ENCODE measurements at regions not wholly inside any gene's neighbourhood (a gene's known extent, or its start where the extent isn't known, plus 50 kb on each side); places are given as distances from the start of the nearest gene placed in this dataset.
A peak's percentile ranks its signal among the peaks of the same experiment; 100 is the strongest.

- TF ChIP-seq ZNF70 (CRISPR knock-in tag; IDR thresholded peaks at IDR 0.05) (no peak), CSRNP3 (CRISPR knock-in tag; IDR thresholded peaks at IDR 0.05) (no peak), TOX (CRISPR knock-in tag; IDR thresholded peaks at IDR 0.05; ENCODE audit: borderline replicate concordance) (no peak), BACH2 (CRISPR knock-in tag; IDR thresholded peaks at IDR 0.05; ENCODE audit: borderline replicate concordance) (no peak), ZFP3 (CRISPR knock-in tag; IDR thresholded peaks at IDR 0.05) (no peak), ZC3H10 (CRISPR knock-in tag; IDR thresholded peaks at IDR 0.05) (no peak), ESRRG (CRISPR knock-in tag; IDR thresholded peaks at IDR 0.05) (no peak), GLIS3 (CRISPR knock-in tag; IDR thresholded peaks at IDR 0.05) (no peak), CSDC2 (CRISPR knock-in tag; IDR thresholded peaks at IDR 0.05) (no peak), TCF4 (CRISPR knock-in tag; IDR thresholded peaks at IDR 0.05; ENCODE audit: borderline replicate concordance) (no peak), RARB (CRISPR knock-in tag; IDR thresholded peaks at IDR 0.05) (no peak), OSR1 (CRISPR knock-in tag; IDR thresholded peaks at IDR 0.05) (no peak)
- TF ChIP-seq, protein P1, sequence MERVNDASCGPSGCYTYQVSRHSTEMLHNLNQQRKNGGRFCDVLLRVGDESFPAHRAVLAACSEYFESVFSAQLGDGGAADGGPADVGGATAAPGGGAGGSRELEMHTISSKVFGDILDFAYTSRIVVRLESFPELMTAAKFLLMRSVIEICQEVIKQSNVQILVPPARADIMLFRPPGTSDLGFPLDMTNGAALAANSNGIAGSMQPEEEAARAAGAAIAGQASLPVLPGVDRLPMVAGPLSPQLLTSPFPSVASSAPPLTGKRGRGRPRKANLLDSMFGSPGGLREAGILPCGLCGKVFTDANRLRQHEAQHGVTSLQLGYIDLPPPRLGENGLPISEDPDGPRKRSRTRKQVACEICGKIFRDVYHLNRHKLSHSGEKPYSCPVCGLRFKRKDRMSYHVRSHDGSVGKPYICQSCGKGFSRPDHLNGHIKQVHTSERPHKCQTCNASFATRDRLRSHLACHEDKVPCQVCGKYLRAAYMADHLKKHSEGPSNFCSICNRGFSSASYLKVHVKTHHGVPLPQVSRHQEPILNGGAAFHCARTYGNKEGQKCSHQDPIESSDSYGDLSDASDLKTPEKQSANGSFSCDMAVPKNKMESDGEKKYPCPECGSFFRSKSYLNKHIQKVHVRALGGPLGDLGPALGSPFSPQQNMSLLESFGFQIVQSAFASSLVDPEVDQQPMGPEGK (CRISPR knock-in tag; IDR thresholded peaks at IDR 0.05; ENCODE audit: borderline replicate concordance): no peak
- TF ChIP-seq, protein P2, sequence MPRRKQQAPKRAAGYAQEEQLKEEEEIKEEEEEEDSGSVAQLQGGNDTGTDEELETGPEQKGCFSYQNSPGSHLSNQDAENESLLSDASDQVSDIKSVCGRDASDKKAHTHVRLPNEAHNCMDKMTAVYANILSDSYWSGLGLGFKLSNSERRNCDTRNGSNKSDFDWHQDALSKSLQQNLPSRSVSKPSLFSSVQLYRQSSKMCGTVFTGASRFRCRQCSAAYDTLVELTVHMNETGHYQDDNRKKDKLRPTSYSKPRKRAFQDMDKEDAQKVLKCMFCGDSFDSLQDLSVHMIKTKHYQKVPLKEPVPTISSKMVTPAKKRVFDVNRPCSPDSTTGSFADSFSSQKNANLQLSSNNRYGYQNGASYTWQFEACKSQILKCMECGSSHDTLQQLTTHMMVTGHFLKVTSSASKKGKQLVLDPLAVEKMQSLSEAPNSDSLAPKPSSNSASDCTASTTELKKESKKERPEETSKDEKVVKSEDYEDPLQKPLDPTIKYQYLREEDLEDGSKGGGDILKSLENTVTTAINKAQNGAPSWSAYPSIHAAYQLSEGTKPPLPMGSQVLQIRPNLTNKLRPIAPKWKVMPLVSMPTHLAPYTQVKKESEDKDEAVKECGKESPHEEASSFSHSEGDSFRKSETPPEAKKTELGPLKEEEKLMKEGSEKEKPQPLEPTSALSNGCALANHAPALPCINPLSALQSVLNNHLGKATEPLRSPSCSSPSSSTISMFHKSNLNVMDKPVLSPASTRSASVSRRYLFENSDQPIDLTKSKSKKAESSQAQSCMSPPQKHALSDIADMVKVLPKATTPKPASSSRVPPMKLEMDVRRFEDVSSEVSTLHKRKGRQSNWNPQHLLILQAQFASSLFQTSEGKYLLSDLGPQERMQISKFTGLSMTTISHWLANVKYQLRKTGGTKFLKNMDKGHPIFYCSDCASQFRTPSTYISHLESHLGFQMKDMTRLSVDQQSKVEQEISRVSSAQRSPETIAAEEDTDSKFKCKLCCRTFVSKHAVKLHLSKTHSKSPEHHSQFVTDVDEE (CRISPR knock-in tag; IDR thresholded peaks at IDR 0.05): no peak
- no peak for ATAC-seq
Measured at GRCh38 chr22:48555606-48556005, 1272.1 kb downstream of the BRD1 start.

- TF ChIP-seq ZNF70 (CRISPR knock-in tag; IDR thresholded peaks at IDR 0.05) (no peak), POU6F1 (CRISPR knock-in tag; IDR thresholded peaks at IDR 0.05; ENCODE audit: borderline replicate concordance, low read depth) (no peak), ZNF8 (CRISPR knock-in tag; IDR thresholded peaks at IDR 0.05) (no peak), RARB (CRISPR knock-in tag; IDR thresholded peaks at IDR 0.05) (no peak), ZNF565 (CRISPR knock-in tag; conservative IDR thresholded peaks at IDR 0.05; ENCODE audit: low read depth) (no peak)
- ATAC-seq: peak; percentile 58; the same call in 2 of the 3 replicates
Measured at GRCh38 chr22:48554893-48555572, 1272.6 kb downstream of the BRD1 start.

DNA sequence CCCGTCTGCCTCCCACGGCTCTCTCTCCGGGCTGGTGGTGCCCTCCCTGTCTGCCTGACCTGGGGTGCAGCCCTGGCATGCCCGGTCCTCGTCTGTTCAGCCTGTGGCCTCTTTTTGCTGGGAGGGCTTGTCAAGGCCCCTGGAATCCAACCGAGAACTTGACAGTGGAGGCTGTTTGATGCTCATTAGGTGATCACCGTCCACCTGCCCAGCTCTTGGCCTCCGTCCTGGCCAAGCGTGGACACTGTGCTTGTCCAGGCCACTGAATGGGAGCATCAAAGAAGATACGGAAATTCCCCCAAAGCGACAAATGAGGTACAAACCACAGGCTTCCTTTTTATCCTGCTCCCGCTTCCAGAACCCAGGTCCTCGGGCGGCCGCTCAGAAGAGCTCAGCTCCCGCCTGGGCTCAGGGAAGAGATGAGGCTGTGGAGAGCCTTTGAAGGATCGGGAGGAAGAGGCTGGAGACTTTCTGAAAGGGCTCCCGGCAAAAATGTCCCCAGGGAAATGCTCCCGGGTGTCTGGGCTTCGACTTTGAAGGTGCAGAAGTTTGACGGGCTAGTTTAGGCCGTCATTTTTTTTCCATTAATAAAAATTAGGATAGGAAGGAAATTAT is 1273.9 kb downstream of the BRD1 start:
- TF ChIP-seq ZC3H10 (CRISPR knock-in tag; IDR thresholded peaks at IDR 0.05) (no peak), ESRRG (CRISPR knock-in tag; IDR thresholded peaks at IDR 0.05) (no peak), ZNF8 (CRISPR knock-in tag; IDR thresholded peaks at IDR 0.05) (no peak)
- TF ChIP-seq, protein P2 (CRISPR knock-in tag; IDR thresholded peaks at IDR 0.05): no peak
- ATAC-seq: no peak

All from SK-N-SH treated with all-trans-retinoic acid at 6 μM for 48 hours (cell line).